HepG2 (cell line): ENCODE measurements at regions not wholly inside any gene's neighbourhood (a gene's known extent, or its start where the extent isn't known, plus 50 kb on each side); places are given as distances from the start of the nearest gene placed in this dataset.
A peak's percentile ranks its signal among the peaks of the same experiment; 100 is the strongest.

ENCODE experiments used
- AHR ChIP-seq: IDR thresholded peaks from 2 replicates; pipeline ENCODE4 v1.6.1; 2018; ENCODE audit warnings: missing genetic modification reagents, missing compliant biosample characterization
- BCL6 ChIP-seq: IDR thresholded peaks from 2 replicates; pipeline ENCODE4 v1.6.1; 2016; ENCODE audit warnings: missing genetic modification reagents, missing compliant biosample characterization
- KDM4B ChIP-seq: sonication (generic); formaldehyde crosslinking; IDR thresholded peaks from 2 replicates; pipeline ENCODE4 v1.4.0; 2020; ENCODE audit warnings: missing genetic modification reagents
- MBD4 ChIP-seq: IDR thresholded peaks from 2 replicates; pipeline ENCODE4 v1.6.1; 2012; ENCODE audit warnings: low read length, inconsistent platforms, borderline replicate concordance
- MYNN ChIP-seq: sonication (generic); formaldehyde crosslinking; IDR thresholded peaks from 2 replicates; pipeline ENCODE4 v1.4.0; 2020; ENCODE audit warnings: mild to moderate bottlenecking, low read depth, missing genetic modification reagents
- NCOA1 ChIP-seq: sonication (generic); formaldehyde crosslinking; IDR thresholded peaks from 2 replicates; pipeline ENCODE4 v1.9.0; 2021; ENCODE audit warnings: missing genetic modification reagents
- NKX3-1 ChIP-seq: sonication (generic); formaldehyde crosslinking; IDR thresholded peaks from 2 replicates; pipeline ENCODE4 v1.5.0; 2020; ENCODE audit warnings: missing genetic modification reagents
- POLR2G ChIP-seq: fragments of 200-400 bp; formaldehyde crosslinking; IDR thresholded peaks from 2 replicates; pipeline ENCODE4 v1.6.1; 2018; ENCODE audit warnings: mild to moderate bottlenecking, low read depth, low read length, moderate library complexity
- RBAK ChIP-seq: sonication (generic); formaldehyde crosslinking; IDR thresholded peaks from 2 replicates; pipeline ENCODE4 v1.5.1; 2020; ENCODE audit warnings: mild to moderate bottlenecking, missing genetic modification reagents
- RBM39 ChIP-seq: fragments of 200-400 bp; formaldehyde crosslinking; IDR thresholded peaks from one replicate; pipeline ENCODE4 v1.6.1; 2018; ENCODE audit warnings: antibody characterized with exemption, mild to moderate bottlenecking, low read depth, low read length; ENCODE audit not compliant: poor library complexity, severe bottlenecking
- RELA ChIP-seq: sonication (generic); formaldehyde crosslinking; IDR thresholded peaks from 2 replicates; pipeline ENCODE4 v1.4.0; 2020; ENCODE audit warnings: missing genetic modification reagents
- SIX1 ChIP-seq: sonication (generic); formaldehyde crosslinking; IDR thresholded peaks from 2 replicates; pipeline ENCODE4 v1.4.0; 2020; ENCODE audit warnings: missing genetic modification reagents, borderline replicate concordance
- ZBTB7B ChIP-seq: sonication (generic); formaldehyde crosslinking; IDR thresholded peaks from 2 replicates; pipeline ENCODE4 v1.4.0; 2020; ENCODE audit warnings: missing genetic modification reagents
- ZFAT ChIP-seq: sonication (generic); formaldehyde crosslinking; conservative IDR thresholded peaks from 2 replicates; pipeline ENCODE4 v1.8.1; 2023; ENCODE audit warnings: missing genetic modification reagents, inconsistent platforms
- ZNF160 ChIP-seq: sonication (generic); formaldehyde crosslinking; IDR thresholded peaks from 2 replicates; pipeline ENCODE4 v1.8.0; 2022; ENCODE audit warnings: mild to moderate bottlenecking, inconsistent platforms, missing genetic modification reagents
- ZNF280D ChIP-seq: sonication (generic); formaldehyde crosslinking; IDR thresholded peaks from 2 replicates; pipeline ENCODE4 v1.5.1; 2020; ENCODE audit warnings: mild to moderate bottlenecking, missing genetic modification reagents
- ZNF430 ChIP-seq: sonication (generic); formaldehyde crosslinking; IDR thresholded peaks from 2 replicates; pipeline ENCODE4 v1.9.0; 2021; ENCODE audit warnings: mild to moderate bottlenecking, missing genetic modification reagents
- ZNF770 ChIP-seq: sonication (generic); formaldehyde crosslinking; IDR thresholded peaks from 2 replicates; pipeline ENCODE4 v1.5.0; 2020; ENCODE audit warnings: mild to moderate bottlenecking, missing genetic modification reagents
- ZNF773 ChIP-seq: sonication (generic); formaldehyde crosslinking; IDR thresholded peaks from 2 replicates; pipeline ENCODE4 v1.4.0; 2020; ENCODE audit warnings: missing genetic modification reagents, borderline replicate concordance
- ZNF790 ChIP-seq: sonication (generic); formaldehyde crosslinking; IDR thresholded peaks from 2 replicates; pipeline ENCODE4 v1.8.0; 2022; ENCODE audit warnings: missing genetic modification reagents, mild to moderate bottlenecking, borderline replicate concordance
- ZSCAN12 ChIP-seq: sonication (generic); formaldehyde crosslinking; IDR thresholded peaks from 2 replicates; pipeline ENCODE4 v1.9.0; 2021; ENCODE audit warnings: mild to moderate bottlenecking, missing genetic modification reagents

- TF ChIP-seq SIX1 (CRISPR knock-in tag) = peak; percentile 85
- TF ChIP-seq ZNF770 (CRISPR knock-in tag) = peak; percentile 31; the same call in 1 of the 2 replicates
- TF ChIP-seq ZSCAN12 (CRISPR knock-in tag) = no peak
- TF ChIP-seq MYNN = no peak
- TF ChIP-seq ZNF773 = no peak
- no peak for TF ChIP-seq ZNF430 (CRISPR knock-in tag)
- no peak for TF ChIP-seq AHR (CRISPR knock-in tag)
- TF ChIP-seq RBAK = no peak
- TF ChIP-seq RELA (CRISPR knock-in tag) = no peak
- peak; percentile 5; the same call in 1 of the 2 replicates for TF ChIP-seq POLR2G
- no peak for TF ChIP-seq ZNF790 (CRISPR knock-in tag)
- no peak for TF ChIP-seq ZFAT (CRISPR knock-in tag)
- no peak for TF ChIP-seq BCL6 (CRISPR knock-in tag)
- TF ChIP-seq RBM39 = peak; percentile 76
- 0 out of 2 replicates have a peak, but pooled peaks have one; percentile 30 for TF ChIP-seq ZNF280D (CRISPR knock-in tag)
- TF ChIP-seq NKX3-1 (CRISPR knock-in tag) = no peak
- no peak for TF ChIP-seq MBD4
- no peak for TF ChIP-seq KDM4B
- TF ChIP-seq ZBTB7B (CRISPR knock-in tag) = 0 out of 2 replicates have a peak, but pooled peaks have one; percentile 32
- TF ChIP-seq ZNF160 (CRISPR knock-in tag) = no peak
- TF ChIP-seq NCOA1 (CRISPR knock-in tag) = no peak
Measured at GRCh38 chr12:124509676-124510300, 57.6 kb downstream of the NCOR2 start (continued).
